GM12878 (cell line): ENCODE measurements at regions not wholly inside any gene's neighbourhood (a gene's known extent, or its start where the extent isn't known, plus 50 kb on each side); places are given as distances from the start of the nearest gene placed in this dataset.

Source experiments
- ATAC-seq: fragments of 200-7000 bp; cut with Tn5 transposase; 3 replicates; pipeline ENCODE4 v1.9.1; 2020; ENCODE audit warnings: mild to moderate bottlenecking, moderate library complexity
- BruUV-seq: library from RNA; stranded (reverse); fragments of 400-500 nt; replicated peaks from 2 replicates; lab custom pipeline; 2021; lab: Mats Ljungman, UMichigan
- CTCF ChIA-PET: fragments of 300-600 bp; sonication (Branson Sonifier 250); formaldehyde crosslinking; extraction: SDS; loops from one replicate; lab custom pipeline; 2021; ENCODE audit warnings: inconsistent platforms; lab: Yijun Ruan, JAX
- POLR2A ChIA-PET: fragments of 350-600 bp; formaldehyde crosslinking; extraction: SDS; loops from one replicate; lab custom pipeline; 2021; ENCODE audit warnings: inconsistent platforms; lab: Charles Lee
- RAD21 ChIA-PET: fragments of 300-600 bp; sonication (Branson Sonifier 250); formaldehyde crosslinking; loops from one replicate; lab custom pipeline; 2023; ENCODE audit warnings: antibody characterized with exemption; ENCODE audit not compliant: unreplicated experiment; lab: Charles Lee
- SMC1A ChIA-PET: fragments of 300-600 bp; sonication (Branson Sonifier 250); formaldehyde crosslinking; loops from one replicate; lab custom pipeline; 2023; ENCODE audit not compliant: unreplicated experiment, uncharacterized antibody; lab: Charles Lee
- DNase-seq: peaks from one replicate; pipeline ENCODE4 v3.0.0-alpha.2; 2011; ENCODE audit warnings: low read depth, low spot score
- FAIRE-seq: peaks from 3 replicates; lab custom pipeline; 2011; peaks lifted over from hg19 to GRCh38; lab: Jason Lieb, UNC
- H2AFZ ChIP-seq: 2 replicates; pipeline ENCODE4 v1.6.0; 2011; ENCODE audit warnings: low read depth, low read length, control low read depth; ENCODE audit not compliant: control insufficient read depth
- H3K27ac ChIP-seq: 2 replicates; pipeline ENCODE4 v1.5.1; 2011; ENCODE audit warnings: control low read depth; ENCODE audit not compliant: control insufficient read depth, insufficient read depth
- H3K27me3 ChIP-seq, 2 experiments: replicated peaks in 1 of 2; 2 replicates each; pipeline versions ENCODE4 v1.6.0 to v1.6.1; 2011; ENCODE audit warnings: low read length in 1 of 2; ENCODE audit not compliant: control insufficient read depth in 2 of 2, insufficient read depth in 2 of 2
- H3K36me3 ChIP-seq, 2 experiments: 2 replicates each; pipeline ENCODE4 v1.5.1; 2011; ENCODE audit warnings: low read length in 1 of 2; ENCODE audit not compliant: control insufficient read depth in 2 of 2, insufficient read depth in 2 of 2
- H3K4me1 ChIP-seq: 2 replicates; pipeline ENCODE4 v1.6.1; 2011; ENCODE audit warnings: mild to moderate bottlenecking, low read length, moderate library complexity, mixed read lengths; ENCODE audit not compliant: control insufficient read depth, insufficient read depth
- H3K4me2 ChIP-seq: 2 replicates; pipeline ENCODE4 v1.6.0; 2011; ENCODE audit warnings: control low read depth; ENCODE audit not compliant: control insufficient read depth, insufficient read depth
- H3K4me3 ChIP-seq: fragments of 200-600 bp; sonication (generic); 2 replicates; pipeline ENCODE4 v1.5.1; 2016
- H3K79me2 ChIP-seq: 2 replicates; pipeline ENCODE4 v1.6.0; 2011; ENCODE audit warnings: low read length; ENCODE audit not compliant: control insufficient read depth, insufficient read depth
- H3K9ac ChIP-seq: 2 replicates; pipeline ENCODE4 v1.8.0; 2011; ENCODE audit warnings: low read length, control low read depth, mixed read lengths; ENCODE audit not compliant: control insufficient read depth, insufficient read depth
- H3K9me3 ChIP-seq: replicated peaks from 3 replicates; pipeline ENCODE4 v1.5.1; 2011; ENCODE audit warnings: mild to moderate bottlenecking, low read length; ENCODE audit not compliant: control insufficient read depth, insufficient read depth
- H4K20me1 ChIP-seq: 2 replicates; pipeline ENCODE4 v1.6.0; 2011; ENCODE audit not compliant: control insufficient read depth, insufficient read depth
- BCL11A ChIP-seq: IDR thresholded peaks from 2 replicates; pipeline ENCODE4 v1.6.1; 2011; ENCODE audit warnings: low read depth, low read length
- CHD2 ChIP-seq: IDR thresholded peaks from 2 replicates; pipeline ENCODE4 v1.6.1; 2011; ENCODE audit warnings: low read depth, low read length, improper control_type of control experiment, borderline replicate concordance
- CUX1 ChIP-seq: IDR thresholded peaks from 2 replicates; pipeline ENCODE4 v1.6.1; 2012; ENCODE audit warnings: improper control_type of control experiment, low read depth, low read length; ENCODE audit not compliant: insufficient replicate concordance
- DPF2 ChIP-seq: fragments of 450-650 bp; IDR thresholded peaks from 2 replicates; pipeline ENCODE4 v1.6.1; 2017; ENCODE audit warnings: mild to moderate bottlenecking
- ESRRA ChIP-seq: IDR thresholded peaks from 2 replicates; pipeline ENCODE4 v1.6.1; 2012; ENCODE audit warnings: mild to moderate bottlenecking, low read length, improper control_type of control experiment
- EZH2 ChIP-seq: IDR thresholded peaks from 2 replicates; pipeline ENCODE4 v1.6.1; 2012; ENCODE audit warnings: low read depth, mild to moderate bottlenecking, control low read depth, inconsistent platforms, low read length, borderline replicate concordance; ENCODE audit not compliant: control insufficient read depth
- GATAD2B ChIP-seq: fragments of 450-650 bp; conservative IDR thresholded peaks from 2 replicates; pipeline ENCODE4 v1.6.1; 2017; ENCODE audit warnings: low read depth, mild to moderate bottlenecking, moderate library complexity
- NFXL1 ChIP-seq: fragments of 450-650 bp; IDR thresholded peaks from 2 replicates; pipeline ENCODE4 v1.6.1; 2017; ENCODE audit warnings: antibody characterized with exemption, mild to moderate bottlenecking, borderline replicate concordance
- PAX5 ChIP-seq: IDR thresholded peaks from 2 replicates; pipeline ENCODE4 v1.6.1; 2011; ENCODE audit warnings: low read depth, low read length, borderline replicate concordance
- RBBP5 ChIP-seq: fragments of 200-600 bp; sonication (generic); conservative IDR thresholded peaks from 2 replicates; pipeline ENCODE4 v1.6.1; 2016
- REST ChIP-seq: IDR thresholded peaks from 2 replicates; pipeline ENCODE4 v1.6.1; 2012; ENCODE audit warnings: mild to moderate bottlenecking, low read depth, low read length
- SIN3A ChIP-seq: IDR thresholded peaks from 2 replicates; pipeline ENCODE4 v1.6.1; 2012; ENCODE audit warnings: low read depth, low read length, improper control_type of control experiment
- SREBF2 ChIP-seq: IDR thresholded peaks from 2 replicates; pipeline ENCODE4 v1.6.1; 2012; ENCODE audit warnings: mild to moderate bottlenecking, low read length
- TARDBP ChIP-seq: IDR thresholded peaks from 2 replicates; pipeline ENCODE4 v1.6.1; 2016; ENCODE audit warnings: borderline replicate concordance
- USF1 ChIP-seq: IDR thresholded peaks from 2 replicates; pipeline ENCODE4 v1.6.1; 2011; ENCODE audit warnings: borderline replicate concordance, low read depth, mild to moderate bottlenecking, moderate library complexity, mixed read lengths, low read length; ENCODE audit not compliant: insufficient read depth; ENCODE audit errors: extremely low read length
- ZNF622 ChIP-seq: fragments of 450-650 bp; IDR thresholded peaks from 2 replicates; pipeline ENCODE4 v1.6.1; 2017; ENCODE audit warnings: mild to moderate bottlenecking, inconsistent platforms
- WGBS: methylation state at CpG from one replicate; pipeline ENCODE4 v1.1.6; 2016; ENCODE audit warnings: low lambda C conversion rate; ENCODE audit not compliant: insufficient replicate concordance, insufficient coverage; ENCODE audit errors: missing lambda C conversion rate; 5-methylcytosine and 5-hydroxymethylcytosine counted together
- in situ Hi-C: fragments of 300-500 bp; cut with MboI; formaldehyde crosslinking; loops from 9 replicates; pipeline ENCODE4 v1.14.3; 2018; ENCODE audit warnings: mixed read lengths
- intact Hi-C: fragments of 100-400 bp; cut with micrococcal nuclease; formaldehyde crosslinking; loops from one replicate; pipeline ENCODE4 v1.14.2; 2022; ENCODE audit not compliant: unreplicated experiment

GRCh38 chr13:107811233-107812013, 403.9 kb downstream of the LIG4 start:
- intact Hi-C loops (no loop called here), in situ Hi-C loops (no loop called here)
- DNase-seq (no peak), ATAC-seq (no peak), FAIRE-seq (no peak)
- H3K79me2 ChIP-seq: no peaks in the 10 kb centered on the region
- ChIA-PET SMC1A (no interaction called here), CTCF (no interaction called here), POLR2A (no interaction called here), RAD21 (no interaction called here)
- H2AFZ ChIP-seq: no peak overlapping the region
- 4% methylated on average over 2 of the region's 2 CpGs for WGBS
- no peak overlapping the region for H3K9ac ChIP-seq
- no peaks in the 10 kb centered on the region for H3K9me3 ChIP-seq
- no peaks in the 10 kb centered on the region for H3K27me3 ChIP-seq
- BruUV-seq: no TSS peak
- H3K4me2 ChIP-seq: no peak overlapping the region
- no peaks in the 10 kb centered on the region for H3K4me1 ChIP-seq
- no peaks in the 10 kb centered on the region for H3K36me3 ChIP-seq
- H3K27ac ChIP-seq: no peak overlapping the region
- no peaks in the 10 kb centered on the region for H4K20me1 ChIP-seq
- H3K4me3 ChIP-seq: no peak overlapping the region
- TF ChIP-seq ESRRA: no peak
- TF ChIP-seq SIN3A: no peak
- no peak for TF ChIP-seq PAX5
- no peak for TF ChIP-seq EZH2
- no peak for TF ChIP-seq CHD2
- TF ChIP-seq RBBP5: no peak
- TF ChIP-seq SREBF2: no peak
- no peak for TF ChIP-seq TARDBP
- no peak for TF ChIP-seq NFXL1
- TF ChIP-seq REST: no peak
- TF ChIP-seq ZNF622: no peak
- no peak for TF ChIP-seq CUX1
- no peak for TF ChIP-seq GATAD2B
- no peak for TF ChIP-seq BCL11A
- no peak for TF ChIP-seq USF1
- TF ChIP-seq DPF2: no peak
